Fibroblast of villous mesenchyme (primary cell): ENCODE measurements at regions not wholly inside any gene's neighbourhood (a gene's known extent, or its start where the extent isn't known, plus 50 kb on each side); places are given as distances from the start of the nearest gene placed in this dataset.
A peak's percentile ranks its signal among the peaks of the same experiment; 100 is the strongest.

Experiments used
- DNase-seq: peaks from one replicate; pipeline ENCODE4 v3.0.0-alpha.2; 2010; ENCODE audit warnings: low read depth
- H3K4me3 ChIP-seq: 2 replicates; pipeline ENCODE4 v1.5.1; 2011; ENCODE audit warnings: low read depth, mild to moderate bottlenecking, low read length
- CTCF ChIP-seq: IDR thresholded peaks from 2 replicates; pipeline ENCODE4 v1.5.1; 2012; ENCODE audit warnings: low read depth, mild to moderate bottlenecking, low read length; ENCODE audit not compliant: insufficient read depth

GRCh38 chr12:18794000-18794399 is 56.1 kb downstream of the CAPZA3 start:
- DNase-seq: no peak
- no peak overlapping the region for H3K4me3 ChIP-seq
- TF ChIP-seq CTCF: no peak

- DNase-seq: no peak
- no peak overlapping the region for H3K4me3 ChIP-seq
- TF ChIP-seq CTCF: no peak
These were observed 59.7 kb downstream of the CAPZA3 start for GRCh38 chr12:18797604-18798003.

- DNase-seq: no peak
- H3K4me3 ChIP-seq: no peak overlapping the region
- no peak for TF ChIP-seq CTCF
These were observed 60.8 kb downstream of the CAPZA3 start for GRCh38 chr12:18798535-18799361.

- no peak for TF ChIP-seq CTCF
- H3K4me3 ChIP-seq: no peak overlapping the region
- peak; percentile 14 for DNase-seq
These were observed 61.6 kb downstream of the CAPZA3 start for GRCh38 chr12:18799561-18799960.

GRCh38 chr12:18805516-18806248 is 67.8 kb downstream of the CAPZA3 start:
- H3K4me3 ChIP-seq: no peak overlapping the region
- no peak for DNase-seq
- no peak for TF ChIP-seq CTCF

- DNase-seq: no peak
- H3K4me3 ChIP-seq: no peak overlapping the region
- no peak for TF ChIP-seq CTCF
These were observed 69.8 kb downstream of the CAPZA3 start for GRCh38 chr12:18807714-18808113.
